ENCODE measurements at regions not wholly inside any gene's neighbourhood (a gene's known extent, or its start where the extent isn't known, plus 50 kb on each side); places are given as distances from the start of the nearest gene placed in this dataset.

GRCh38 chr9:81822967-81823366 lies 105.3 kb upstream of the SPATA31D4 start:
- Histone ChIP-seq H3K4me3 (no peak overlapping the region), H3K27me3 (replicated peaks in 1 of 7) (no peaks in the 10 kb centered on the region), H3K36me3 (no peaks in the 10 kb centered on the region), H3K4me1 (peaks cover 0 to 7% (median 0%) of the 10 kb centered on the region in 6 donors), H3K27ac (no peak overlapping the region), H3K9me3 (no peaks in the 10 kb centered on the region)
- TF ChIP-seq POLR2A (IDR thresholded peaks at IDR 0.05) (no peak), POLR2AphosphoS5 (IDR thresholded peaks at IDR 0.05) (no peak), CTCF (IDR thresholded peaks at IDR 0.05 in 8 of 11, conservative IDR thresholded peaks at IDR 0.05 in 3 of 11) (no peak)
- intact Hi-C loops (cut with DNase I; ENCODE audit: low total_unique reads) = no loop called here
- no peak for DNase-seq
- WGBS, 5 donors = 83 to 98% (median 96%) methylated on average over 1 of the region's 1 CpG

DNA sequence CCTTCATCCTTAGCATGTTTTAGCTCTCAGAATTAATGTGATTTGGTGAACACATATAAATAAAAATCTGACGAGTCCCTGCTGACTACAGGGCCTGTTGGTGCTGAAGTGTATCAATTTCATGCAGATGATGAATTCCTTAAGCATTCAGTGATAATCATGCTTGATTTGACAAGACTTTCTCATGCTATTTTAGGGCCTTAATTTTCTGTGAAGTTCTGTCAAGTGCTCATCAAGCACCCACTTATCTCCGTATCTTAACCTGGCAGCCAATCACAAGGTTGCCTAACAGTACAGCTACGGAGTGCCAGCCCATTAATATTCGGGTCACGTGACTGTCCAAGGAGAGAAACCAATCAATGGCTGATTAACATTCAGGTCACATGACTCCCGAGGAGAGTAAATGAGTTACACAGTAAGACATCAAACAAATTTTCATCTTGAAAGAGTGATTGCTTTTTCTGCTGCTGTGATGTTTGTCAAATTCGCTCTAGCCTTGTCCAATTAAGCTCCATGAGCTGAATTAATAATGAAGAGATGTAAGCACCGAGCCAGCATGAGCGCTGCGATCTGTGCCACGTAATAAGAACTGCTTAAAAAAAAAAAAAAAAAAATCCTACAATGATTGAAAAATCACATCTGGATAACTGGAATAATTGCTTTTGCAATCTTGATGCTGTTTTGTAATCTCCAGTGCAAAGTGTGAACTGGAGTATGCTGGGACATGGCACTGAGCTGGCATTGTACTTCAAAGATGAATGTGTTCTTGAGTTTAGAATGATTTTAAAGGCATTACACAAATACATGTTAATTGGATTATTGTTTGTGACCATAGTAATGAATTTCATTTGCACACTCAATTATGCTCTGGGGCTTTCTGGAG lies 104.3 kb upstream of the SPATA31D4 start:
- no peaks in the 10 kb centered on the region for H3K27me3 ChIP-seq (replicated peaks in 1 of 7)
- H3K27ac ChIP-seq = no peak overlapping the region
- H3K4me1 ChIP-seq = peaks cover 0 to 16% (median 1%) of the 10 kb centered on the region in 6 donors
- no peak overlapping the region for H3K4me3 ChIP-seq
- no peaks in the 10 kb centered on the region for H3K36me3 ChIP-seq
- DNase-seq = no peak
- intact Hi-C loops (cut with DNase I; ENCODE audit: low total_unique reads) = no loop called here
- H3K9me3 ChIP-seq = no peaks in the 10 kb centered on the region
- TF ChIP-seq POLR2A (IDR thresholded peaks at IDR 0.05) (no peak), POLR2AphosphoS5 (IDR thresholded peaks at IDR 0.05) (no peak), CTCF (IDR thresholded peaks at IDR 0.05 in 8 of 11, conservative IDR thresholded peaks at IDR 0.05 in 3 of 11) (no peak)
- WGBS, 5 donors = 83 to 92% (median 87%) methylated on average over 11 of the region's 11 CpGs

GRCh38 chr9:81824802-81825730 lies 103.2 kb upstream of the SPATA31D4 start:
- Histone ChIP-seq H3K36me3 (no peaks in the 10 kb centered on the region), H3K27ac (no peak overlapping the region), H3K9me3 (no peaks in the 10 kb centered on the region), H3K27me3 (replicated peaks in 1 of 7) (no peaks in the 10 kb centered on the region), H3K4me1 (peaks cover 0 to 23% (median 2%) of the 10 kb centered on the region in 6 donors), H3K4me3 (no peak overlapping the region)
- intact Hi-C loops (cut with DNase I; ENCODE audit: low total_unique reads) = no loop called here
- TF ChIP-seq CTCF (IDR thresholded peaks at IDR 0.05 in 8 of 11, conservative IDR thresholded peaks at IDR 0.05 in 3 of 11) (no peak), POLR2AphosphoS5 (IDR thresholded peaks at IDR 0.05) (no peak), POLR2A (IDR thresholded peaks at IDR 0.05) (no peak)
- no peak for DNase-seq
- 91 to 96% (median 92%) methylated on average over 8 of the region's 8 CpGs for WGBS, 5 donors
